ENCODE measurements at regions not wholly inside any gene's neighbourhood (a gene's known extent, or its start where the extent isn't known, plus 50 kb on each side); places are given as distances from the start of the nearest gene placed in this dataset.

GRCh38 chr11:110984693-110985092 lies 260.8 kb upstream of the POU2AF2 start:
- TF ChIP-seq, protein P1, sequence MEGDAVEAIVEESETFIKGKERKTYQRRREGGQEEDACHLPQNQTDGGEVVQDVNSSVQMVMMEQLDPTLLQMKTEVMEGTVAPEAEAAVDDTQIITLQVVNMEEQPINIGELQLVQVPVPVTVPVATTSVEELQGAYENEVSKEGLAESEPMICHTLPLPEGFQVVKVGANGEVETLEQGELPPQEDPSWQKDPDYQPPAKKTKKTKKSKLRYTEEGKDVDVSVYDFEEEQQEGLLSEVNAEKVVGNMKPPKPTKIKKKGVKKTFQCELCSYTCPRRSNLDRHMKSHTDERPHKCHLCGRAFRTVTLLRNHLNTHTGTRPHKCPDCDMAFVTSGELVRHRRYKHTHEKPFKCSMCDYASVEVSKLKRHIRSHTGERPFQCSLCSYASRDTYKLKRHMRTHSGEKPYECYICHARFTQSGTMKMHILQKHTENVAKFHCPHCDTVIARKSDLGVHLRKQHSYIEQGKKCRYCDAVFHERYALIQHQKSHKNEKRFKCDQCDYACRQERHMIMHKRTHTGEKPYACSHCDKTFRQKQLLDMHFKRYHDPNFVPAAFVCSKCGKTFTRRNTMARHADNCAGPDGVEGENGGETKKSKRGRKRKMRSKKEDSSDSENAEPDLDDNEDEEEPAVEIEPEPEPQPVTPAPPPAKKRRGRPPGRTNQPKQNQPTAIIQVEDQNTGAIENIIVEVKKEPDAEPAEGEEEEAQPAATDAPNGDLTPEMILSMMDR (IDR thresholded peaks at IDR 0.05; ENCODE audit: low read length) = no peak
- TF ChIP-seq EZH2 (optimal IDR thresholded peaks at IDR 0.05; ENCODE audit: low read depth, low read length) (no peak), EZH2phosphoT487 (IDR thresholded peaks at IDR 0.05; ENCODE audit: low read length) (no peak)

Data from MM.1S (cell line).